ENCODE measurements at regions not wholly inside any gene's neighbourhood (a gene's known extent, or its start where the extent isn't known, plus 50 kb on each side); places are given as distances from the start of the nearest gene placed in this dataset.

- H3K4me3 ChIP-seq (replicated peaks in 1 of 3) = no peak overlapping the region
- H3K36me3 ChIP-seq = no peaks in the 10 kb centered on the region
- no peak for TF ChIP-seq CTCF (IDR thresholded peaks at IDR 0.05)
- TF ChIP-seq POLR2A (IDR thresholded peaks at IDR 0.05) = no peak
- intact Hi-C loops (cut with DNase I) = no loop called here
- no peaks in the 10 kb centered on the region for H3K9me3 ChIP-seq
- no peaks in the 10 kb centered on the region for H3K4me1 ChIP-seq
- H3K27me3 ChIP-seq = no peaks in the 10 kb centered on the region
- 88 to 100% methylated on average over 1 of the region's 1 CpG for WGBS, 2 donors
- no peak for DNase-seq
- H3K27ac ChIP-seq = no peak overlapping the region
These were observed 76.8 kb upstream of the RAB40AL start for GRCh38 chrX:102860235-102860634.

- Histone ChIP-seq H3K27me3 (no peaks in the 10 kb centered on the region), H3K4me1 (no peaks in the 10 kb centered on the region), H3K36me3 (no peaks in the 10 kb centered on the region), H3K4me3 (replicated peaks in 1 of 3) (no peak overlapping the region), H3K9me3 (no peaks in the 10 kb centered on the region), H3K27ac (no peak overlapping the region)
- 1 to 3% methylated on average over 4 of the region's 4 CpGs for WGBS, 2 donors
- TF ChIP-seq CTCF (IDR thresholded peaks at IDR 0.05) (peak; percentile 40 to 87 (median 78)), POLR2A (IDR thresholded peaks at IDR 0.05) (no peak)
- peak; percentile 84 to 88 for DNase-seq
- intact Hi-C loops (cut with DNase I) = no loop called here
These were observed 73.3 kb upstream of the RAB40AL start for GRCh38 chrX:102863735-102864134.

- H3K36me3 ChIP-seq = no peaks in the 10 kb centered on the region
- no peaks in the 10 kb centered on the region for H3K9me3 ChIP-seq
- WGBS, 2 donors = 93 to 95% methylated on average over 2 of the region's 2 CpGs
- TF ChIP-seq POLR2A (IDR thresholded peaks at IDR 0.05) (no peak), CTCF (IDR thresholded peaks at IDR 0.05) (no peak)
- no peak overlapping the region for H3K27ac ChIP-seq
- no peaks in the 10 kb centered on the region for H3K27me3 ChIP-seq
- no peak for DNase-seq
- H3K4me3 ChIP-seq (replicated peaks in 1 of 3) = no peak overlapping the region
- no peaks in the 10 kb centered on the region for H3K4me1 ChIP-seq
- intact Hi-C loops (cut with DNase I) = no loop called here
These were observed 70.0 kb upstream of the RAB40AL start for GRCh38 chrX:102866981-102867656.

- DNase-seq = no peak
- H3K27ac ChIP-seq = no peak overlapping the region
- no peak overlapping the region for H3K4me3 ChIP-seq (replicated peaks in 1 of 3)
- H3K27me3 ChIP-seq = no peaks in the 10 kb centered on the region
- no peaks in the 10 kb centered on the region for H3K4me1 ChIP-seq
- TF ChIP-seq POLR2A (IDR thresholded peaks at IDR 0.05) = no peak
- no peak for TF ChIP-seq CTCF (IDR thresholded peaks at IDR 0.05)
- intact Hi-C loops (cut with DNase I) = no loop called here
- H3K36me3 ChIP-seq = no peaks in the 10 kb centered on the region
- H3K9me3 ChIP-seq = no peaks in the 10 kb centered on the region
- WGBS, 2 donors = 86 to 89% methylated on average over 5 to 7 of the region's 7 CpGs
These were observed 53.6 kb upstream of the RAB40AL start for GRCh38 chrX:102883491-102883890.
